ENCODE measurements at regions not wholly inside any gene's neighbourhood (a gene's known extent, or its start where the extent isn't known, plus 50 kb on each side); places are given as distances from the start of the nearest gene placed in this dataset.
"Not testable (repeated sequence)": the region's sequence is repeated elsewhere in the genome, so short reads cannot be mapped to it uniquely, and the experiment has no call there.

- Histone ChIP-seq H3K4me1 (no peaks in the 10 kb centered on the region), H3K36me3 (no peaks in the 10 kb centered on the region), H3K27ac (no peak overlapping the region), H3K9me3 (no peaks in the 10 kb centered on the region), H3K4me3 (no peak overlapping the region), H3K27me3 (no peaks in the 10 kb centered on the region)
- TF ChIP-seq POLR2A (IDR thresholded peaks at IDR 0.05) = no peak
- TF ChIP-seq CTCF (IDR thresholded peaks at IDR 0.05 in 4 of 5, conservative IDR thresholded peaks at IDR 0.05 in 1 of 5) = no peak
- no peak for DNase-seq
- in situ Hi-C loops (cut with MboI; ENCODE audit: low sequenced_read_pairs in 4 of 4) (no loop called here), intact Hi-C loops (cut with DNase I; ENCODE audit: low total_unique reads) (no loop called here)
- ATAC-seq = no peak
These were observed 259.5 kb upstream of the PKP2 start for GRCh38 chr12:33156042-33156441.

- ATAC-seq; H3K4me3 ChIP-seq; H3K9me3 ChIP-seq; H3K4me1 ChIP-seq; H3K27me3 ChIP-seq; H3K36me3 ChIP-seq; H3K27ac ChIP-seq; DNase-seq; intact Hi-C loops (cut with DNase I; ENCODE audit: low total_unique reads): not testable (repeated sequence)
- in situ Hi-C loops (cut with MboI; ENCODE audit: low sequenced_read_pairs in 4 of 4) = loop anchor here in 1 of 4 donors (25.0 kb wide), 1 partner anchor 110 kb away; no protein-coding TSS in a partner anchor
These were observed 250.7 kb upstream of the PKP2 start for GRCh38 chr12:33147292-33147691.

- intact Hi-C loops (cut with DNase I; ENCODE audit: low total_unique reads) = no loop called here
- Histone ChIP-seq H3K36me3 (no peaks in the 10 kb centered on the region), H3K4me1 (no peaks in the 10 kb centered on the region), H3K27ac (no peak overlapping the region), H3K27me3 (no peaks in the 10 kb centered on the region), H3K4me3 (no peak overlapping the region), H3K9me3 (no peaks in the 10 kb centered on the region)
- TF ChIP-seq POLR2A (IDR thresholded peaks at IDR 0.05) (no peak), CTCF (IDR thresholded peaks at IDR 0.05 in 4 of 5, conservative IDR thresholded peaks at IDR 0.05 in 1 of 5) (no peak)
- DNase-seq = no peak
- in situ Hi-C loops (cut with MboI; ENCODE audit: low sequenced_read_pairs in 4 of 4) = loop anchor here in 1 of 4 donors (25.0 kb wide), 1 partner anchor 92 kb away; no protein-coding TSS in a partner anchor
- ATAC-seq = no peak
These were observed 232.9 kb upstream of the PKP2 start for GRCh38 chr12:33129500-33129899.

- in situ Hi-C loops (cut with MboI; ENCODE audit: low sequenced_read_pairs in 4 of 4) = loop anchor here in 1 of 4 donors (25.0 kb wide), 1 partner anchor 88 kb away; no protein-coding TSS in a partner anchor
- H3K4me3 ChIP-seq = no peak overlapping the region
- DNase-seq = no peak
- no peaks in the 10 kb centered on the region for H3K27me3 ChIP-seq
- no peaks in the 10 kb centered on the region for H3K9me3 ChIP-seq
- no peak overlapping the region for H3K27ac ChIP-seq
- ATAC-seq = no peak
- intact Hi-C loops (cut with DNase I; ENCODE audit: low total_unique reads) = no loop called here
- no peaks in the 10 kb centered on the region for H3K4me1 ChIP-seq
- H3K36me3 ChIP-seq = no peaks in the 10 kb centered on the region
- TF ChIP-seq CTCF (IDR thresholded peaks at IDR 0.05 in 4 of 5, conservative IDR thresholded peaks at IDR 0.05 in 1 of 5) (no peak), POLR2A (IDR thresholded peaks at IDR 0.05) (no peak)
These were observed 229.2 kb upstream of the PKP2 start for GRCh38 chr12:33125755-33126154.

GRCh38 chr12:33116284-33116683 is 219.7 kb upstream of the PKP2 start:
- Histone ChIP-seq H3K4me1 (no peaks in the 10 kb centered on the region), H3K36me3 (no peaks in the 10 kb centered on the region), H3K9me3 (no peaks in the 10 kb centered on the region), H3K4me3 (no peak overlapping the region), H3K27me3 (no peaks in the 10 kb centered on the region), H3K27ac (no peak overlapping the region)
- no peak for DNase-seq
- in situ Hi-C loops (cut with MboI; ENCODE audit: low sequenced_read_pairs in 4 of 4) (no loop called here), intact Hi-C loops (cut with DNase I; ENCODE audit: low total_unique reads) (no loop called here)
- TF ChIP-seq POLR2A (IDR thresholded peaks at IDR 0.05) = no peak
- TF ChIP-seq CTCF (IDR thresholded peaks at IDR 0.05 in 4 of 5, conservative IDR thresholded peaks at IDR 0.05 in 1 of 5) = no peak
- ATAC-seq = no peak

All from gastrocnemius medialis (tissue), 4 donors.